Heart left ventricle (tissue), 16 donors: ENCODE measurements at regions not wholly inside any gene's neighbourhood (a gene's known extent, or its start where the extent isn't known, plus 50 kb on each side); places are given as distances from the start of the nearest gene placed in this dataset.

Source experiments
- ATAC-seq, 4 donors: fragments of 200-7000 bp; cut with Tn5 transposase; one replicate each; pipeline ENCODE4 v1.9.1; 2020 to 2022; ENCODE audit warnings: moderate library complexity in 4 of 4, mild to moderate bottlenecking in 3 of 4, moderate number of reproducible peaks in 1 of 4
- DNase-seq, 5 donors: peaks; one replicate each; pipeline ENCODE4 v3.0.0-alpha.2; 2020
- H3K27ac ChIP-seq, 12 donors: fragments of 200-600 bp; sonication (generic) in 4 of 12; one replicate each; pipeline versions ENCODE4 v1.5.0 to v1.8.0; 2016 to 2022; ENCODE audit warnings: mild to moderate bottlenecking in 2 of 12
- H3K27me3 ChIP-seq, 9 donors: fragments of 200-600 bp; sonication (generic) in 2 of 9; one replicate each; pipeline versions ENCODE4 v1.5.1 to v1.8.0; 2016 to 2022; ENCODE audit warnings: mild to moderate bottlenecking in 3 of 9
- H3K36me3 ChIP-seq, 9 donors: fragments of 200-600 bp; sonication (generic) in 2 of 9; one replicate each; pipeline versions ENCODE4 v1.5.0 to v1.8.0; 2018 to 2022; ENCODE audit warnings: mild to moderate bottlenecking in 2 of 9
- H3K4me1 ChIP-seq, 12 donors: fragments of 200-600 bp; sonication (generic) in 4 of 12; one replicate each; pipeline versions ENCODE4 v1.5.0 to v1.8.0; 2016 to 2022; ENCODE audit warnings: mild to moderate bottlenecking in 3 of 12
- H3K4me3 ChIP-seq, 12 donors: fragments of 200-600 bp; sonication (generic) in 4 of 12; one replicate each; pipeline versions ENCODE4 v1.5.0 to v1.8.0; 2017 to 2022; ENCODE audit warnings: mild to moderate bottlenecking in 9 of 12, moderate library complexity in 4 of 12
- H3K9me3 ChIP-seq, 12 donors: fragments of 200-600 bp; sonication (generic) in 4 of 12; one replicate each; pipeline versions ENCODE4 v1.5.0 to v1.8.0; 2016 to 2022; ENCODE audit warnings: mild to moderate bottlenecking in 1 of 12
- POLR2A ChIP-seq, 2 donors: fragments of 450-650 bp; IDR thresholded peaks; one replicate each; pipeline ENCODE4 v1.6.1; 2017; ENCODE audit warnings: antibody characterized with exemption in 2 of 2, mild to moderate bottlenecking in 2 of 2, moderate library complexity in 2 of 2
- WGBS, 4 donors: extraction: QIAGEN DNeasy Blood & Tissue Kit in 2 of 4; methylation state at CpG; one replicate each; pipeline versions ENCODE4 v1.1.5 to v1.1.7; 2013 to 2018; 5-methylcytosine and 5-hydroxymethylcytosine counted together
- intact Hi-C, 10 donors: fragments of 100-400 bp; cut with DNase I; formaldehyde crosslinking; loops; one replicate each; pipeline versions ENCODE4 v1.11.1 to v1.14.2; 2022
- TF ChIP-seq, protein P1 (sequence below), 12 donors: fragments of 200-600 bp; sonication (generic) in 4 of 12; IDR thresholded peaks; one replicate each; pipeline versions ENCODE4 v1.5.0 to v1.8.0; 2018 to 2022; ENCODE audit warnings: antibody characterized with exemption in 12 of 12, mild to moderate bottlenecking in 5 of 12
- donor health status: ischemic (EF 13 %, LVEDD 7.1; RV severe dilation, severe dysfunction).
- donor health status: healthy with polysubstance abuse.
- donor health status: DM: no; HTN: yes; CAD: no.
- donor health status: DM: no; HTN: no; CAD: no.
- donor health status: ischemic (EF 25% LVEDD 6.9; RV normal size, moderate dysfunction).
- donor health status: ischemic (EF 25% LVEDD 5.7; RV mildly dilated, moderate dysfunction).
- donor health status: healthy.
- donor health status: DM: yes; HTN: yes; CAD: no.
- donor health status: ischemic (EF 35%, LVEDD 5.7; RV mildly dilated, moderate dysfunction).
- donor health status: nonischemic (EF 11% LVEDD 7.7; RV severe dilation, severe dysfunction).
- donor health status: DM: yes; HTN: yes; CAD: no.
- donor health status: PGD.
- donor health status: ischemic (EF 29% LVEDD 5.4; RV normal size, mild dysfunction).
- donor health status: nonischemic (EF 23%, LVEDD 6.1; RV moderate dilation, normal function).

DNA sequence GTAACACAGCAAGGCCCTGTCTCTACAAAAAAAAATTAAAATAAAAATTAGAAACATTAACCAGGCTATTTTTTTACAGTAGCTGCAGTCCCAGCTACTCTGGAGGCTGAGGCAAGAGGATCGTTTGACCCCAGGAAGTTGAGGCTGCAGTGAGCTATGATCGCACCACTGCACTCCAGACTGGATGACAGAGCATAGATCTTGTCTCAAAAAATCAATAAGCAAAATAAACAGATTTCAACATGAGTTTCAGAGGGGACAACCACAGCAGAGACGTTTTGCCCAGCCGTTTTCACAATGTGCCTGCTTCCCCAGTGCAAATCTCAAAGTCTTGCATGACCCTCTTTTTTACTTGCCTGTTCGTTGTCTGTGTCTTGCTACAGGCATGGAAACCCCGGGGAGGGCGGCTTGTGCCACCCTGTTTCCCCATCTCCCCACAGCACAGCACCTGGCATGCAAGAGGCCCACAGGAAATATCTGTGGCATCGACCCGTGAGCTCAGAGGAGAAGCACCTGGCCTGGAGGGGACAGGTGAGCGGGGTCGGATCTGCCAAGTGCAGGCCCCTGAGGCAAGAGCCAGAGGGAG lies 222.0 kb upstream of the ZNF507 start:
- Histone ChIP-seq H3K9me3 (peaks cover 0 to 11% (median 0%) of the 10 kb centered on the region in 12 donors), H3K27ac (no peak overlapping the region), H3K4me1 (no peaks in the 10 kb centered on the region), H3K27me3 (peaks cover 0 to 13% (median 0%) of the 10 kb centered on the region in 9 donors), H3K36me3 (no peaks in the 10 kb centered on the region), H3K4me3 (no peak overlapping the region)
- ATAC-seq: no peak
- no peak for TF ChIP-seq POLR2A (IDR thresholded peaks at IDR 0.05)
- TF ChIP-seq, protein P1, sequence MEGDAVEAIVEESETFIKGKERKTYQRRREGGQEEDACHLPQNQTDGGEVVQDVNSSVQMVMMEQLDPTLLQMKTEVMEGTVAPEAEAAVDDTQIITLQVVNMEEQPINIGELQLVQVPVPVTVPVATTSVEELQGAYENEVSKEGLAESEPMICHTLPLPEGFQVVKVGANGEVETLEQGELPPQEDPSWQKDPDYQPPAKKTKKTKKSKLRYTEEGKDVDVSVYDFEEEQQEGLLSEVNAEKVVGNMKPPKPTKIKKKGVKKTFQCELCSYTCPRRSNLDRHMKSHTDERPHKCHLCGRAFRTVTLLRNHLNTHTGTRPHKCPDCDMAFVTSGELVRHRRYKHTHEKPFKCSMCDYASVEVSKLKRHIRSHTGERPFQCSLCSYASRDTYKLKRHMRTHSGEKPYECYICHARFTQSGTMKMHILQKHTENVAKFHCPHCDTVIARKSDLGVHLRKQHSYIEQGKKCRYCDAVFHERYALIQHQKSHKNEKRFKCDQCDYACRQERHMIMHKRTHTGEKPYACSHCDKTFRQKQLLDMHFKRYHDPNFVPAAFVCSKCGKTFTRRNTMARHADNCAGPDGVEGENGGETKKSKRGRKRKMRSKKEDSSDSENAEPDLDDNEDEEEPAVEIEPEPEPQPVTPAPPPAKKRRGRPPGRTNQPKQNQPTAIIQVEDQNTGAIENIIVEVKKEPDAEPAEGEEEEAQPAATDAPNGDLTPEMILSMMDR (IDR thresholded peaks at IDR 0.05): no peak
- 74 to 83% (median 81%) methylated on average over 8 to 11 of the region's 11 CpGs for WGBS, 4 donors
- DNase-seq: no peak
- intact Hi-C loops: no loop called here

DNA sequence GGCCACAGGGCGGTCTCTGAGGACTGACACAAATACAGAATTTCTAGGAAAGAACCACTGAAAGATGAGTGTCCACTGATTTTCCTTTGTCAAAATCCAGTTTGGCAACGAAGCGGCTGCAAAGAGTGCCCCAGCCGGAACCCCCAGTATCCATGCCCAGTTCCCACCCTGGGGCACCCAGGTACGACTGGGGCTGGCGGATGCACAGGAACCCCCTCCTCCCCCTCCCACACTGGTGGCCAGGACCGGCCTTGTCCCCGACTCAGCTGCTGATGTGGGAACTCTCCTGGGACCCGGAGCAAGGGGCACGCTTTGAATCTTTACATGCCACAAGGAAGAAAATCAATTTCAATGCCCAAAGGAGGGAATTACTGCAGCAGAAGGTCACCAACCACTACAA lies 220.8 kb upstream of the ZNF507 start:
- DNase-seq: no peak
- Histone ChIP-seq H3K9me3 (peaks cover 0 to 8% (median 0%) of the 10 kb centered on the region in 12 donors), H3K4me1 (no peaks in the 10 kb centered on the region), H3K36me3 (no peaks in the 10 kb centered on the region), H3K4me3 (no peak overlapping the region), H3K27ac (no peak overlapping the region), H3K27me3 (peaks cover 0 to 13% (median 0%) of the 10 kb centered on the region in 9 donors)
- no peak for TF ChIP-seq POLR2A (IDR thresholded peaks at IDR 0.05)
- TF ChIP-seq, protein P1 (IDR thresholded peaks at IDR 0.05): no peak
- WGBS, 4 donors: 84 to 92% (median 88%) methylated on average over 6 to 10 of the region's 10 CpGs
- intact Hi-C loops: no loop called here
- no peak for ATAC-seq

DNA sequence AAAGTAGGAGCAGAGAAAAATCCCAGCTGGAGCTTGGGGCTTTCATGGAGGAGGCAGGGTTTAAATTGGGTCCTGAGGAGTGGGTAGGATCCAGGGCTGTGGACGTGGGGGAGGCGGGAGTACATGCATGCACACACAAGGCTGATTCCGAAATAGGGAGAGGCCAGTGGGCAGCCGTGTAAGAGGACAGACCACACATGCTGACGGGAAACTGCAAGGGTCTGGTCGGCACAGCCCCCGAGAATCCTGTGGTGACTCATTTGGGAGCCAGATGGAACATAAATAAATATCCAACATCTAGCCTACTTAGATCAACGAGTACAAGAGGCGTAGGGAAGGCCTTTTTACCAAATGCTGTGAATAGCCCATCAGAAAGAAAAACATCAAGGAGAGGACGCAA lies 216.3 kb upstream of the ZNF507 start:
- Histone ChIP-seq H3K27ac (no peak overlapping the region), H3K4me1 (no peaks in the 10 kb centered on the region), H3K27me3 (peaks cover 0 to 4% (median 0%) of the 10 kb centered on the region in 9 donors), H3K36me3 (no peaks in the 10 kb centered on the region), H3K4me3 (no peak overlapping the region), H3K9me3 (no peaks in the 10 kb centered on the region)
- intact Hi-C loops: no loop called here
- no peak for TF ChIP-seq POLR2A (IDR thresholded peaks at IDR 0.05)
- TF ChIP-seq, protein P1 (IDR thresholded peaks at IDR 0.05): no peak
- no peak for ATAC-seq
- 44 to 49% (median 46%) methylated on average over 10 of the region's 10 CpGs for WGBS, 4 donors
- DNase-seq: no peak

DNA sequence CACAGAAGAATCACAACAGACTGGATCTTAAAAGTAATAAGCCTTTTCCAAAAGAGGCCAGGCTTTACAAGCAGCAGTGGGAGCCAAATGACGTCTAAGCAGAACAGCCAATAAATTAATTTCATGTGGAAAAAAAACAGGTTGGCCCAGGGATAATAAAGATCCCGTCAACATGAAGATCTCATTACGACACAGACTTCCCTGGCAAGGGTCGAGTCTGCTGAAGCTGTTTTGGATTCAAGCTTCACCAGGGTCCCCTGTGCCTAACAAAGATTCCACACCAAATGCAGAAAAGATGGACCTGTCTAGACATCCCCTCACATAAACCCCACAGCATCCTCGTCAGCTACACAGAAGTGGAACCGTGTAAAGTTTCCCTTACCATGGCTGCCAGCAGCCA lies 215.1 kb upstream of the ZNF507 start:
- TF ChIP-seq, protein P1 (IDR thresholded peaks at IDR 0.05): no peak
- no peak for TF ChIP-seq POLR2A (IDR thresholded peaks at IDR 0.05)
- H3K27me3 ChIP-seq: peaks cover 0 to 4% (median 0%) of the 10 kb centered on the region in 9 donors
- H3K27ac ChIP-seq: no peak overlapping the region
- intact Hi-C loops: no loop called here
- no peak overlapping the region for H3K4me3 ChIP-seq
- WGBS, 4 donors: 66 to 77% (median 68%) methylated on average over 6 of the region's 6 CpGs
- no peaks in the 10 kb centered on the region for H3K4me1 ChIP-seq
- DNase-seq (no peak), ATAC-seq (no peak)
- H3K9me3 ChIP-seq: no peaks in the 10 kb centered on the region
- H3K36me3 ChIP-seq: no peaks in the 10 kb centered on the region
